ENCODE measurements at regions not wholly inside any gene's neighbourhood (a gene's known extent, or its start where the extent isn't known, plus 50 kb on each side); places are given as distances from the start of the nearest gene placed in this dataset.

DNA sequence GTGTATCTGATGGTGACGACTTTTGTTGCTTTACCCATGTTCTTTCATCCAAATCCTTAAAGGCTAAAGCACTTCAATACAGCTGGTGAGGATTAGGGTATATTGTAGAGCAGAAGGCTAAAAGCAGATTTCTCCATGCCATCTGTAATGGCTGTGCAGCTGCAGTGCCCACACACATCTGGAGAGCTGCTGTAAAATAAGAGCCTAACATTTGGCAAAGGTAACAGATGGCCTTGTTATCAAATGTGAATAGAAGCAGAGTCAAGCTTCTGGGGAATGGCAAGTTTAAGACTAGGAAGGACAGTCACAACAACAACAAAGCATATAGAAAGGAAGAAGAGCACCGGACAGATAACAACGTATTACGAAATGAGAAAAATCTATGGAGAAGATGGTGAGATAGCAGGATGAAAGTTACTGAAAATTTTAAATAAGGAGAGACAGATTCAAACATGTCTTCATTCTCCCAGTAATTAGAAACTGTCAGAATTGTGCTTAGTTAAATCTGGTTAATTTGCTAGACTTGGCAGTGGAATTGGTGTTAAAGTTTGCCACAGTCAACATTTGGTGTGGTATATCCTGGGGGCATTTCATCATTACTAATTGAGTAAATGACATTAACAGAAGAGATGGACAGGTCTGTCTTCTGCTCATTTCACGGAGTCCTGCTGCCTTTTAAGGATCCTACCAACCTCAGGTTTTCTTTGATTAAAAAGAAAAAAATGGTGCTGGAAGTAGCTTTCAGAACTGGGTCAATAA, 1093.2 kb downstream of the ADGRL2 start:
- TF ChIP-seq, protein P1, sequence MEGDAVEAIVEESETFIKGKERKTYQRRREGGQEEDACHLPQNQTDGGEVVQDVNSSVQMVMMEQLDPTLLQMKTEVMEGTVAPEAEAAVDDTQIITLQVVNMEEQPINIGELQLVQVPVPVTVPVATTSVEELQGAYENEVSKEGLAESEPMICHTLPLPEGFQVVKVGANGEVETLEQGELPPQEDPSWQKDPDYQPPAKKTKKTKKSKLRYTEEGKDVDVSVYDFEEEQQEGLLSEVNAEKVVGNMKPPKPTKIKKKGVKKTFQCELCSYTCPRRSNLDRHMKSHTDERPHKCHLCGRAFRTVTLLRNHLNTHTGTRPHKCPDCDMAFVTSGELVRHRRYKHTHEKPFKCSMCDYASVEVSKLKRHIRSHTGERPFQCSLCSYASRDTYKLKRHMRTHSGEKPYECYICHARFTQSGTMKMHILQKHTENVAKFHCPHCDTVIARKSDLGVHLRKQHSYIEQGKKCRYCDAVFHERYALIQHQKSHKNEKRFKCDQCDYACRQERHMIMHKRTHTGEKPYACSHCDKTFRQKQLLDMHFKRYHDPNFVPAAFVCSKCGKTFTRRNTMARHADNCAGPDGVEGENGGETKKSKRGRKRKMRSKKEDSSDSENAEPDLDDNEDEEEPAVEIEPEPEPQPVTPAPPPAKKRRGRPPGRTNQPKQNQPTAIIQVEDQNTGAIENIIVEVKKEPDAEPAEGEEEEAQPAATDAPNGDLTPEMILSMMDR (IDR thresholded peaks at IDR 0.05): no peak
- no peak for TF ChIP-seq POLR2A (IDR thresholded peaks at IDR 0.05)

All from Peyer's patch (tissue), 4 donors.